SK-N-SH treated with all-trans-retinoic acid at 6 μM for 48 hours (cell line): ENCODE measurements at regions not wholly inside any gene's neighbourhood (a gene's known extent, or its start where the extent isn't known, plus 50 kb on each side); places are given as distances from the start of the nearest gene placed in this dataset.

ENCODE experiments used
- GLIS3 ChIP-seq: fragments of 250-450 bp; sonication (Bioruptor Pico); IDR thresholded peaks from 2 replicates; pipeline ENCODE4 v1.5.0; 2020; ENCODE audit warnings: mild to moderate bottlenecking, moderate library complexity
- OSR1 ChIP-seq: fragments of 250-450 bp; sonication (Bioruptor Pico); IDR thresholded peaks from 2 replicates; pipeline ENCODE4 v1.8.0; 2022; ENCODE audit warnings: moderate library complexity, mild to moderate bottlenecking, inconsistent platforms
- PPARA ChIP-seq: fragments of 250-450 bp; sonication (Bioruptor Pico); IDR thresholded peaks from 2 replicates; pipeline ENCODE4 v1.5.0; 2020; ENCODE audit warnings: mild to moderate bottlenecking, borderline replicate concordance
- RARB ChIP-seq: fragments of 250-450 bp; sonication (Bioruptor Pico); IDR thresholded peaks from 2 replicates; pipeline ENCODE4 v1.8.0; 2021; ENCODE audit warnings: mild to moderate bottlenecking, moderate library complexity
- ZFP3 ChIP-seq: fragments of 250-450 bp; sonication (Bioruptor Pico); IDR thresholded peaks from 2 replicates; pipeline ENCODE4 v1.5.0; 2020; ENCODE audit warnings: mild to moderate bottlenecking, moderate library complexity
- ZFP30 ChIP-seq: fragments of 450-650 bp; formaldehyde crosslinking; IDR thresholded peaks from 2 replicates; pipeline ENCODE4 v1.5.0; 2022; ENCODE audit warnings: mild to moderate bottlenecking, moderate library complexity
- TF ChIP-seq, protein P1 (sequence below): fragments of 250-450 bp; sonication (Bioruptor Pico); IDR thresholded peaks from 2 replicates; pipeline ENCODE4 v1.8.0; 2021; ENCODE audit warnings: low read depth, mild to moderate bottlenecking, moderate library complexity, borderline replicate concordance

DNA sequence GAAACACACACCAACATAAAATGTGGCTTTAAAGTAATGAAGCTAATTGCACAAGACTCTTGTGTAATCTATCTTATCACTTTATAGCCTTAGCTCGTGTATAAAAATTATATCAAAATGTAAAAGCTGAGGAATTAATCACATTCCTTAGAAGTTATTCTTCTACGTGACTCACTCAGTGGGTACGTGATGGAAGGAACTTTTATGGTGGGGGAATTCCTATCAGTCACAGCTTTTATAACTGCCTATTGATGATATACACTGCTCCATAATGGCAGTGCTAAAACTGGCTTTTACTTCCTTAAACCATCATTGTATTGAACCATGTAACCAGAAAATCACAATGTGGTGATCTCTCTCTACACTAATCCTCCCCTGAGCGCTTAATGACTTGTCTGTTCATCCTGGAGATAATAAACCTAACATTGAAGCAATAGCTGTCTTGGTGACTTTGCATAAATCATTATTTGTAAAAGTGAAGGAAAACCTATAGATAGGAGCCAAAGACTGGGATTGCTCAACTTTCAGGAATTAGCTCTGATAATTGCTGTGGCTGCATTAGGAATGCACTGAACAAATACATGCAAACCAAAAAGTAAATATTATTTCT, 276.7 kb downstream of the GBA3 start:
- TF ChIP-seq GLIS3 (no peak), ZFP30 (CRISPR knock-in tag) (no peak), OSR1 (CRISPR knock-in tag) (no peak), PPARA (CRISPR knock-in tag) (no peak), RARB (no peak), ZFP3 (no peak)
- TF ChIP-seq, protein P1, sequence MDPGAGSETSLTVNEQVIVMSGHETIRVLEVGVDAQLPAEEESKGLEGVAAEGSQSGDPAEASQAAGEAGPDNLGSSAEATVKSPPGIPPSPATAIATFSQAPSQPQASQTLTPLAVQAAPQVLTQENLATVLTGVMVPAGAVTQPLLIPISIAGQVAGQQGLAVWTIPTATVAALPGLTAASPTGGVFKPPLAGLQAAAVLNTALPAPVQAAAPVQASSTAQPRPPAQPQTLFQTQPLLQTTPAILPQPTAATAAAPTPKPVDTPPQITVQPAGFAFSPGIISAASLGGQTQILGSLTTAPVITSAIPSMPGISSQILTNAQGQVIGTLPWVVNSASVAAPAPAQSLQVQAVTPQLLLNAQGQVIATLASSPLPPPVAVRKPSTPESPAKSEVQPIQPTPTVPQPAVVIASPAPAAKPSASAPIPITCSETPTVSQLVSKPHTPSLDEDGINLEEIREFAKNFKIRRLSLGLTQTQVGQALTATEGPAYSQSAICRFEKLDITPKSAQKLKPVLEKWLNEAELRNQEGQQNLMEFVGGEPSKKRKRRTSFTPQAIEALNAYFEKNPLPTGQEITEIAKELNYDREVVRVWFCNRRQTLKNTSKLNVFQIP (CRISPR knock-in tag): no peak
